ENCODE measurements at regions not wholly inside any gene's neighbourhood (a gene's known extent, or its start where the extent isn't known, plus 50 kb on each side); places are given as distances from the start of the nearest gene placed in this dataset.

DNA sequence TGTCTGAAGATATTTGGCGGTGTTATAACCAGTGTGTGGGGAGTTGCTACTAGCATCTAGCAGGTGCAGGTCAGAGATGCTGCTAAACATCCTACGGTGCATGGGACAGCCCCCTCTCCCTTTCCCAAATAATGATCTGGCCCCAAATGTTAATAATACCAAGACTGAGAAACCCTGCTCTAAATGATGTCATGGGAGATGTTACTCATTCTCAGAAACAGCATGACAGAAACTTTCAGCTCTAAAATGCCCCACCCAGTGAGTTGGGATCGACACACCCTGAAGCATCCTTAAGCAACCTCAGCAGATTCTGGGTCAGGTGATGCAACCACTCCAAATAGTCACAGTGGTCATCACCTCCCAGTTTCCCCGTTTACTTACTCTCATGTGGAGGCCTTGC, 108.8 kb upstream of the MPP7 start:
- 0% methylated on average over 2 of the region's 4 CpGs for WGBS (ENCODE audit: insufficient coverage)
- H3K4me3 Mint-ChIP-seq: peak overlapping the region in 1 of 2 donors; percentile 43

DNA sequence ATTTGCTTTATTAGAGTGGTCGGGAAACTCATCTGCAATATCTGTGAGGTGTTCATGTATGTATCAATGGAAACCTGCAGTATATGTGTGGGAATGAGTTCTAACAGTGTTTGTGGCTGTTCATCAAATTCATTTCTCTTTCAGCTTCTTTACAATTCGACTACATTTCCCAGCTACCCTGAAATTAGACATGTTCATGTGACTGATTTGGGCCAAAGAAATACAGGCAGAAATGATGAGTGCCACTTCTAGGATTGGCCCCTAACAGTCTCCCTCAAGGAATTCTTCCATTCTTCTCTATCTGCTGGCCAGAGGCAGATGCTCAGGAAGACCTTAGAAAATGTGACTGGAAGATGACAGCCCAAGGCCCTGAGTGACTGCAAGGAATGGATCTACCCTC, 114.8 kb upstream of the WAC start:
- Histone ChIP-seq H3K79me2 (ENCODE audit: insufficient read depth, low read length) (no peaks in the 10 kb centered on the region), H3K27ac (ENCODE audit: low read depth in 1 of 2, low read length in 2 of 2) (no peak overlapping the region), H3K9me3 (replicated peaks in 1 of 2; ENCODE audit: control insufficient read depth in 1 of 2, insufficient read depth in 1 of 2, low read length in 2 of 2) (peaks cover 0 to 11% of the 10 kb centered on the region in 2 donors), H4K20me1 (ENCODE audit: insufficient read depth, low read length) (no peaks in the 10 kb centered on the region), H3K4me3 (replicated peaks in 1 of 3; ENCODE audit: low read depth in 2 of 3, low read length in 3 of 3) (no peak overlapping the region), H3K4me1 (ENCODE audit: control insufficient read depth in 1 of 2, insufficient read depth in 2 of 2, low read length in 2 of 2) (no peaks in the 10 kb centered on the region), H3K4me2 (replicated peaks; ENCODE audit: extremely low read depth, low read length, poor library complexity, severe bottlenecking) (no peak overlapping the region), H2AFZ (ENCODE audit: insufficient read depth, low read depth, low read length, poor library complexity, severe bottlenecking) (no peak overlapping the region), H3K36me3 (replicated peaks in 1 of 2; ENCODE audit: control insufficient read depth in 1 of 2, insufficient read depth in 2 of 2, low read length in 2 of 2) (no peaks in the 10 kb centered on the region), H3K9ac (ENCODE audit: insufficient read depth, low read length, poor library complexity, severe bottlenecking) (no peak overlapping the region), H3K27me3 (ENCODE audit: control insufficient read depth in 2 of 2, insufficient read depth in 2 of 2, low read length in 2 of 2) (no peaks in the 10 kb centered on the region)
- DNase-seq: no peak
- peaks cover 12% of the 10 kb centered on the region for H3K4me1 Mint-ChIP-seq
- H3K36me3 Mint-ChIP-seq: peaks cover 0 to 1% of the 10 kb centered on the region in 2 donors
- peaks cover 0 to 4% (median 0%) of the 10 kb centered on the region in 3 donors for H3K27me3 Mint-ChIP-seq (ENCODE audit: low read depth in 3 of 3)
- no CpG with 5 or more reads among the region's 2 CpGs for WGBS (ENCODE audit: insufficient coverage)
- peak overlapping the region in 1 of 7 donors; percentile 5 for H3K27ac Mint-ChIP-seq
- intact Hi-C loops (cut with micrococcal nuclease): no loop called here
- peaks cover 3 to 13% (median 9%) of the 10 kb centered on the region in 7 donors for H3K9me3 Mint-ChIP-seq
- no peak overlapping the region for H3K4me3 Mint-ChIP-seq
- TF ChIP-seq, protein P1, sequence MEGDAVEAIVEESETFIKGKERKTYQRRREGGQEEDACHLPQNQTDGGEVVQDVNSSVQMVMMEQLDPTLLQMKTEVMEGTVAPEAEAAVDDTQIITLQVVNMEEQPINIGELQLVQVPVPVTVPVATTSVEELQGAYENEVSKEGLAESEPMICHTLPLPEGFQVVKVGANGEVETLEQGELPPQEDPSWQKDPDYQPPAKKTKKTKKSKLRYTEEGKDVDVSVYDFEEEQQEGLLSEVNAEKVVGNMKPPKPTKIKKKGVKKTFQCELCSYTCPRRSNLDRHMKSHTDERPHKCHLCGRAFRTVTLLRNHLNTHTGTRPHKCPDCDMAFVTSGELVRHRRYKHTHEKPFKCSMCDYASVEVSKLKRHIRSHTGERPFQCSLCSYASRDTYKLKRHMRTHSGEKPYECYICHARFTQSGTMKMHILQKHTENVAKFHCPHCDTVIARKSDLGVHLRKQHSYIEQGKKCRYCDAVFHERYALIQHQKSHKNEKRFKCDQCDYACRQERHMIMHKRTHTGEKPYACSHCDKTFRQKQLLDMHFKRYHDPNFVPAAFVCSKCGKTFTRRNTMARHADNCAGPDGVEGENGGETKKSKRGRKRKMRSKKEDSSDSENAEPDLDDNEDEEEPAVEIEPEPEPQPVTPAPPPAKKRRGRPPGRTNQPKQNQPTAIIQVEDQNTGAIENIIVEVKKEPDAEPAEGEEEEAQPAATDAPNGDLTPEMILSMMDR (IDR thresholded peaks at IDR 0.05): no peak

More for the DNA sequence above, 108.8 kb upstream of the MPP7 start:
- Histone ChIP-seq H2AFZ (ENCODE audit: insufficient read depth, low read depth, low read length, poor library complexity, severe bottlenecking) (no peak overlapping the region), H3K27me3 (ENCODE audit: control insufficient read depth in 2 of 2, insufficient read depth in 2 of 2, low read length in 2 of 2) (no peaks in the 10 kb centered on the region), H3K9ac (ENCODE audit: insufficient read depth, low read length, poor library complexity, severe bottlenecking) (peak overlapping the region; percentile 47), H4K20me1 (ENCODE audit: insufficient read depth, low read length) (no peaks in the 10 kb centered on the region), H3K9me3 (replicated peaks in 1 of 2; ENCODE audit: control insufficient read depth in 1 of 2, insufficient read depth in 1 of 2, low read length in 2 of 2) (peaks cover 0 to 11% of the 10 kb centered on the region in 2 donors), H3K27ac (ENCODE audit: low read depth in 1 of 2, low read length in 2 of 2) (peak overlapping the region; percentile 75 to 82), H3K79me2 (ENCODE audit: insufficient read depth, low read length) (no peaks in the 10 kb centered on the region), H3K36me3 (replicated peaks in 1 of 2; ENCODE audit: control insufficient read depth in 1 of 2, insufficient read depth in 2 of 2, low read length in 2 of 2) (no peaks in the 10 kb centered on the region), H3K4me3 (replicated peaks in 1 of 3; ENCODE audit: low read depth in 2 of 3, low read length in 3 of 3) (no peak overlapping the region), H3K4me2 (replicated peaks; ENCODE audit: extremely low read depth, low read length, poor library complexity, severe bottlenecking) (no peak overlapping the region), H3K4me1 (ENCODE audit: control insufficient read depth in 1 of 2, insufficient read depth in 2 of 2, low read length in 2 of 2) (peaks cover 16% of the 10 kb centered on the region in 2 donors)
- Mint-ChIP-seq H3K4me1 (peaks cover 27% of the 10 kb centered on the region), H3K27me3 (ENCODE audit: low read depth in 3 of 3) (peaks cover 2 to 9% (median 2%) of the 10 kb centered on the region in 3 donors), H3K27ac (peak overlapping the region; percentile 83 to 94 (median 91)), H3K36me3 (no peaks in the 10 kb centered on the region), H3K9me3 (peaks cover 2 to 13% (median 10%) of the 10 kb centered on the region in 7 donors)
- TF ChIP-seq, protein P1 (IDR thresholded peaks at IDR 0.05): no peak
- intact Hi-C loops (cut with micrococcal nuclease): no loop called here
- DNase-seq: peak; percentile 91 to 99 (median 92)

All from CD14-positive monocyte (primary cell).